ENCODE measurements at regions not wholly inside any gene's neighbourhood (a gene's known extent, or its start where the extent isn't known, plus 50 kb on each side); places are given as distances from the start of the nearest gene placed in this dataset.
"Not testable (repeated sequence)": the region's sequence is repeated elsewhere in the genome, so short reads cannot be mapped to it uniquely, and the experiment has no call there.

- not testable (repeated sequence) for H3K9me3 ChIP-seq (ENCODE audit: control insufficient read depth, insufficient read depth, low read depth, low read length); H3K79me2 ChIP-seq (ENCODE audit: control insufficient read depth, insufficient read depth, low read length); H2AFZ ChIP-seq (ENCODE audit: low read length); H3K4me1 ChIP-seq (ENCODE audit: control insufficient read depth, extremely low read depth, insufficient read depth, low read length); H3K27ac ChIP-seq (ENCODE audit: insufficient read depth, low read length); H3K36me3 ChIP-seq (ENCODE audit: control insufficient read depth, insufficient read depth, low read length); H4K20me1 ChIP-seq (ENCODE audit: control insufficient read depth, extremely low read depth, insufficient read depth, low read length); H3K27me3 ChIP-seq (ENCODE audit: control insufficient read depth, insufficient read depth, low read length); H3K9ac ChIP-seq (ENCODE audit: insufficient read depth, low read length); H3K4me3 ChIP-seq (replicated peaks in 1 of 4; ENCODE audit: control extremely low read depth in 1 of 4, insufficient read depth in 1 of 4, low read depth in 3 of 4, low read length in 4 of 4); H3K4me2 ChIP-seq (ENCODE audit: extremely low read depth, insufficient read depth, low read length)
- peak; percentile 7 to 47 for DNase-seq (ENCODE audit: low read depth in 2 of 2)
Observed at GRCh38 chr2:111356512-111357031, 235.9 kb downstream of the BCL2L11 start.

- DNase-seq (ENCODE audit: low read depth in 2 of 2) = peak; percentile 8 to 26
- H3K27ac ChIP-seq (ENCODE audit: insufficient read depth, low read length); H3K9ac ChIP-seq (ENCODE audit: insufficient read depth, low read length); H3K36me3 ChIP-seq (ENCODE audit: control insufficient read depth, insufficient read depth, low read length); H3K27me3 ChIP-seq (ENCODE audit: control insufficient read depth, insufficient read depth, low read length); H2AFZ ChIP-seq (ENCODE audit: low read length); H3K9me3 ChIP-seq (ENCODE audit: control insufficient read depth, insufficient read depth, low read depth, low read length); H3K79me2 ChIP-seq (ENCODE audit: control insufficient read depth, insufficient read depth, low read length); H3K4me2 ChIP-seq (ENCODE audit: extremely low read depth, insufficient read depth, low read length); H3K4me1 ChIP-seq (ENCODE audit: control insufficient read depth, extremely low read depth, insufficient read depth, low read length); H3K4me3 ChIP-seq (replicated peaks in 1 of 4; ENCODE audit: control extremely low read depth in 1 of 4, insufficient read depth in 1 of 4, low read depth in 3 of 4, low read length in 4 of 4); H4K20me1 ChIP-seq (ENCODE audit: control insufficient read depth, extremely low read depth, insufficient read depth, low read length): not testable (repeated sequence)
Observed at GRCh38 chr2:111365986-111366640, 245.4 kb downstream of the BCL2L11 start.

GRCh38 chr2:111366641-111367029 is 245.9 kb downstream of the BCL2L11 start:
- H2AFZ ChIP-seq (ENCODE audit: low read length); H3K4me3 ChIP-seq (replicated peaks in 1 of 4; ENCODE audit: control extremely low read depth in 1 of 4, insufficient read depth in 1 of 4, low read depth in 3 of 4, low read length in 4 of 4); H3K4me1 ChIP-seq (ENCODE audit: control insufficient read depth, extremely low read depth, insufficient read depth, low read length); H3K9ac ChIP-seq (ENCODE audit: insufficient read depth, low read length); H3K9me3 ChIP-seq (ENCODE audit: control insufficient read depth, insufficient read depth, low read depth, low read length); H3K27me3 ChIP-seq (ENCODE audit: control insufficient read depth, insufficient read depth, low read length); H3K27ac ChIP-seq (ENCODE audit: insufficient read depth, low read length); H3K4me2 ChIP-seq (ENCODE audit: extremely low read depth, insufficient read depth, low read length); DNase-seq (ENCODE audit: low read depth in 2 of 2); H4K20me1 ChIP-seq (ENCODE audit: control insufficient read depth, extremely low read depth, insufficient read depth, low read length); H3K79me2 ChIP-seq (ENCODE audit: control insufficient read depth, insufficient read depth, low read length); H3K36me3 ChIP-seq (ENCODE audit: control insufficient read depth, insufficient read depth, low read length): not testable (repeated sequence)

- H3K27me3 ChIP-seq (ENCODE audit: control insufficient read depth, insufficient read depth, low read length); H3K4me3 ChIP-seq (replicated peaks in 1 of 4; ENCODE audit: control extremely low read depth in 1 of 4, insufficient read depth in 1 of 4, low read depth in 3 of 4, low read length in 4 of 4); DNase-seq (ENCODE audit: low read depth in 2 of 2); H3K79me2 ChIP-seq (ENCODE audit: control insufficient read depth, insufficient read depth, low read length); H2AFZ ChIP-seq (ENCODE audit: low read length); H3K4me2 ChIP-seq (ENCODE audit: extremely low read depth, insufficient read depth, low read length); H3K27ac ChIP-seq (ENCODE audit: insufficient read depth, low read length); H3K9me3 ChIP-seq (ENCODE audit: control insufficient read depth, insufficient read depth, low read depth, low read length); H3K4me1 ChIP-seq (ENCODE audit: control insufficient read depth, extremely low read depth, insufficient read depth, low read length); H3K9ac ChIP-seq (ENCODE audit: insufficient read depth, low read length); H3K36me3 ChIP-seq (ENCODE audit: control insufficient read depth, insufficient read depth, low read length); H4K20me1 ChIP-seq (ENCODE audit: control insufficient read depth, extremely low read depth, insufficient read depth, low read length): not testable (repeated sequence)
Observed at GRCh38 chr2:111367080-111367479, 246.4 kb downstream of the BCL2L11 start.

- H3K4me1 ChIP-seq (ENCODE audit: control insufficient read depth, extremely low read depth, insufficient read depth, low read length); H3K27ac ChIP-seq (ENCODE audit: insufficient read depth, low read length); H3K4me3 ChIP-seq (replicated peaks in 1 of 4; ENCODE audit: control extremely low read depth in 1 of 4, insufficient read depth in 1 of 4, low read depth in 3 of 4, low read length in 4 of 4); H3K79me2 ChIP-seq (ENCODE audit: control insufficient read depth, insufficient read depth, low read length); H3K9me3 ChIP-seq (ENCODE audit: control insufficient read depth, insufficient read depth, low read depth, low read length); H3K36me3 ChIP-seq (ENCODE audit: control insufficient read depth, insufficient read depth, low read length); H4K20me1 ChIP-seq (ENCODE audit: control insufficient read depth, extremely low read depth, insufficient read depth, low read length); H3K9ac ChIP-seq (ENCODE audit: insufficient read depth, low read length); H3K4me2 ChIP-seq (ENCODE audit: extremely low read depth, insufficient read depth, low read length); H2AFZ ChIP-seq (ENCODE audit: low read length); H3K27me3 ChIP-seq (ENCODE audit: control insufficient read depth, insufficient read depth, low read length): not testable (repeated sequence)
- peak; percentile 16 to 73 for DNase-seq (ENCODE audit: low read depth in 2 of 2)
Observed at GRCh38 chr2:111367871-111368270, 247.2 kb downstream of the BCL2L11 start.

- not testable (repeated sequence) for H3K36me3 ChIP-seq (ENCODE audit: control insufficient read depth, insufficient read depth, low read length); H3K27ac ChIP-seq (ENCODE audit: insufficient read depth, low read length); H4K20me1 ChIP-seq (ENCODE audit: control insufficient read depth, extremely low read depth, insufficient read depth, low read length); H3K79me2 ChIP-seq (ENCODE audit: control insufficient read depth, insufficient read depth, low read length); H3K4me1 ChIP-seq (ENCODE audit: control insufficient read depth, extremely low read depth, insufficient read depth, low read length); H2AFZ ChIP-seq (ENCODE audit: low read length); DNase-seq (ENCODE audit: low read depth in 2 of 2); H3K9ac ChIP-seq (ENCODE audit: insufficient read depth, low read length); H3K4me2 ChIP-seq (ENCODE audit: extremely low read depth, insufficient read depth, low read length); H3K27me3 ChIP-seq (ENCODE audit: control insufficient read depth, insufficient read depth, low read length); H3K9me3 ChIP-seq (ENCODE audit: control insufficient read depth, insufficient read depth, low read depth, low read length); H3K4me3 ChIP-seq (replicated peaks in 1 of 4; ENCODE audit: control extremely low read depth in 1 of 4, insufficient read depth in 1 of 4, low read depth in 3 of 4, low read length in 4 of 4)
Observed at GRCh38 chr2:111368288-111368687, 247.6 kb downstream of the BCL2L11 start.

GRCh38 chr2:111373060-111373459 is 252.3 kb downstream of the BCL2L11 start:
- not testable (repeated sequence) for H3K4me2 ChIP-seq (ENCODE audit: extremely low read depth, insufficient read depth, low read length); H3K4me1 ChIP-seq (ENCODE audit: control insufficient read depth, extremely low read depth, insufficient read depth, low read length); DNase-seq (ENCODE audit: low read depth in 2 of 2); H3K27ac ChIP-seq (ENCODE audit: insufficient read depth, low read length); H3K36me3 ChIP-seq (ENCODE audit: control insufficient read depth, insufficient read depth, low read length); H3K79me2 ChIP-seq (ENCODE audit: control insufficient read depth, insufficient read depth, low read length); H4K20me1 ChIP-seq (ENCODE audit: control insufficient read depth, extremely low read depth, insufficient read depth, low read length); H3K9ac ChIP-seq (ENCODE audit: insufficient read depth, low read length); H3K4me3 ChIP-seq (replicated peaks in 1 of 4; ENCODE audit: control extremely low read depth in 1 of 4, insufficient read depth in 1 of 4, low read depth in 3 of 4, low read length in 4 of 4); H3K9me3 ChIP-seq (ENCODE audit: control insufficient read depth, insufficient read depth, low read depth, low read length); H2AFZ ChIP-seq (ENCODE audit: low read length); H3K27me3 ChIP-seq (ENCODE audit: control insufficient read depth, insufficient read depth, low read length)
